H1 (cell line): ENCODE measurements at regions not wholly inside any gene's neighbourhood (a gene's known extent, or its start where the extent isn't known, plus 50 kb on each side); places are given as distances from the start of the nearest gene placed in this dataset.

Source experiments
- CTCF ChIA-PET: fragments of 300-600 bp; sonication (Branson Sonifier 250); formaldehyde crosslinking; loops from one replicate; lab custom pipeline; 2021; ENCODE audit not compliant: partially characterized antibody; lab: Charles Lee
- POLR2A ChIA-PET: fragments of 300-600 bp; sonication (Branson Sonifier 250); formaldehyde crosslinking; loops from one replicate; lab custom pipeline; 2021; ENCODE audit warnings: inconsistent platforms; ENCODE audit not compliant: partially characterized antibody; lab: Charles Lee
- DNase-seq, 2 experiments: peaks; one replicate each; pipeline versions ENCODE4 v3.0.0 to v3.0.0-alpha.2; 2010 to 2022; ENCODE audit warnings: low spot score in 2 of 2, low read depth in 1 of 2, mixed read lengths in 1 of 2
- FAIRE-seq: peaks from 2 replicates; lab custom pipeline; 2011; peaks lifted over from hg19 to GRCh38; lab: Jason Lieb, UNC
- H2AFZ ChIP-seq: 2 replicates; pipeline ENCODE4 v1.8.1; 2012; ENCODE audit warnings: low read length, inconsistent platforms
- H2AK5ac ChIP-seq: 2 replicates; pipeline ENCODE4 v1.6.1; 2013; ENCODE audit warnings: low read depth, low read length
- H2BK120ac ChIP-seq: replicated peaks from 2 replicates; pipeline ENCODE3; 2013; ENCODE audit warnings: low read depth, low read length, inconsistent platforms
- H2BK12ac ChIP-seq: 2 replicates; pipeline ENCODE4 v1.6.1; 2013; ENCODE audit warnings: low read depth, low read length
- H2BK15ac ChIP-seq: 2 replicates; pipeline ENCODE4 v1.6.1; 2013; ENCODE audit warnings: low read length
- H2BK20ac ChIP-seq: 2 replicates; pipeline ENCODE4 v1.6.1; 2013; ENCODE audit warnings: low read length
- H2BK5ac ChIP-seq: 2 replicates; pipeline ENCODE4 v1.6.1; 2013; ENCODE audit warnings: low read depth, low read length
- H3K14ac ChIP-seq: 2 replicates; pipeline ENCODE4 v1.6.1; 2013; ENCODE audit warnings: inconsistent platforms; ENCODE audit not compliant: insufficient read length
- H3K18ac ChIP-seq: 2 replicates; pipeline ENCODE4 v1.6.1; 2013; ENCODE audit warnings: low read length; ENCODE audit errors: extremely low read depth
- H3K23ac ChIP-seq: 2 replicates; pipeline ENCODE4 v1.6.1; 2013; ENCODE audit warnings: inconsistent platforms; ENCODE audit not compliant: insufficient read length
- H3K23me2 ChIP-seq: 2 replicates; pipeline ENCODE4 v1.6.1; 2013; ENCODE audit warnings: low read depth, low read length
- H3K27ac ChIP-seq: 2 replicates; pipeline ENCODE4 v1.6.1; 2011; ENCODE audit warnings: low read depth, low read length, inconsistent platforms
- H3K27me3 ChIP-seq, 4 experiments: replicated peaks in 1 of 4; 1 replicate in 1 of 4; 2 replicates in 3 of 4; pipeline versions ENCODE4 v1.6.1 to v1.8.1; 2011 to 2013; ENCODE audit warnings: low read length in 3 of 4, mild to moderate bottlenecking in 3 of 4, inconsistent platforms in 2 of 4, mixed read lengths in 2 of 4, moderate library complexity in 1 of 4; ENCODE audit not compliant: control insufficient read depth in 3 of 4, insufficient read depth in 3 of 4; ENCODE audit errors: extremely low read depth in 1 of 4
- H3K36me3 ChIP-seq, 4 experiments: 2 replicates each; pipeline versions ENCODE4 v1.6.1 to v1.8.1; 2011 to 2013; ENCODE audit warnings: mild to moderate bottlenecking in 4 of 4, low read length in 3 of 4, moderate library complexity in 2 of 4, control low read depth in 1 of 4, inconsistent platforms in 1 of 4; ENCODE audit not compliant: insufficient read depth in 4 of 4, control insufficient read depth in 2 of 4
- H3K4ac ChIP-seq: replicated peaks from 2 replicates; pipeline ENCODE3; 2013; ENCODE audit warnings: low read length, low read depth, mixed read lengths, inconsistent platforms; ENCODE audit not compliant: insufficient read length
- H3K4me1 ChIP-seq, 4 experiments: replicated peaks in 1 of 4; 1 replicate in 1 of 4; 2 replicates in 3 of 4; pipeline versions ENCODE4 v1.6.1 to v1.8.1; 2011 to 2013; ENCODE audit warnings: low read length in 3 of 4, inconsistent platforms in 2 of 4, mixed read lengths in 1 of 4; ENCODE audit not compliant: insufficient read depth in 4 of 4, control insufficient read depth in 3 of 4
- H3K4me2 ChIP-seq, 2 experiments: 2 replicates each; pipeline versions ENCODE4 v1.6.1 to v1.8.1; 2011 to 2013; ENCODE audit warnings: low read depth in 2 of 2, low read length in 2 of 2, control low read depth in 1 of 2, inconsistent platforms in 1 of 2, mild to moderate bottlenecking in 1 of 2; ENCODE audit not compliant: insufficient read depth in 1 of 2
- H3K4me3 ChIP-seq, 4 experiments: fragments of 200-600, 300-600 bp in 1 of 4; sonication (generic), shearing (Covaris generic), sonication (Bioruptor Twin) in 1 of 4; 2 replicates each; pipeline versions ENCODE4 v1.5.1 to v1.8.1; 2011 to 2016; ENCODE audit warnings: low read length in 4 of 4, low read depth in 3 of 4, control low read depth in 2 of 4, inconsistent platforms in 2 of 4, mild to moderate bottlenecking in 2 of 4, mixed read lengths in 1 of 4, moderate library complexity in 1 of 4; ENCODE audit not compliant: insufficient read depth in 2 of 4; ENCODE audit errors: extremely low read depth in 1 of 4
- H3K56ac ChIP-seq: replicated peaks from 2 replicates; pipeline ENCODE3; 2013; ENCODE audit warnings: low read depth, mild to moderate bottlenecking, mixed read lengths, low read length, inconsistent platforms; ENCODE audit not compliant: insufficient read length
- H3K79me1 ChIP-seq: 2 replicates; pipeline ENCODE4 v1.6.1; 2013; ENCODE audit warnings: low read depth, low read length, control low read depth
- H3K79me2 ChIP-seq, 2 experiments: 2 replicates each; pipeline versions ENCODE4 v1.6.1 to v1.8.1; 2012 to 2013; ENCODE audit warnings: low read length in 2 of 2, mild to moderate bottlenecking in 2 of 2, inconsistent platforms in 1 of 2; ENCODE audit not compliant: insufficient read depth in 2 of 2, control insufficient read depth in 1 of 2
- H3K9ac ChIP-seq, 4 experiments: replicated peaks in 1 of 4; 1 replicate in 1 of 4; 2 replicates in 3 of 4; pipeline versions ENCODE4 v1.6.1 to v1.8.1; 2011 to 2013; ENCODE audit warnings: low read depth in 3 of 4, low read length in 3 of 4, control low read depth in 2 of 4, mild to moderate bottlenecking in 2 of 4, moderate library complexity in 2 of 4, inconsistent platforms in 1 of 4; ENCODE audit errors: extremely low read depth in 1 of 4
- H3K9me3 ChIP-seq, 2 experiments: 2 replicates each; pipeline versions ENCODE4 v1.6.1 to v1.8.1; 2012 to 2013; ENCODE audit warnings: mild to moderate bottlenecking in 2 of 2, moderate library complexity in 2 of 2, control low read depth in 1 of 2, inconsistent platforms in 1 of 2, low read depth in 1 of 2, low read length in 1 of 2, mixed read lengths in 1 of 2; ENCODE audit not compliant: insufficient read depth in 2 of 2
- H4K20me1 ChIP-seq, 2 experiments: replicated peaks in 1 of 2; 2 replicates each; pipeline versions ENCODE3 to v1.8.1; 2011 to 2013; ENCODE audit warnings: inconsistent platforms in 2 of 2, low read length in 2 of 2, mild to moderate bottlenecking in 1 of 2; ENCODE audit not compliant: insufficient read depth in 2 of 2, control insufficient read depth in 1 of 2
- H4K5ac ChIP-seq: 2 replicates; pipeline ENCODE4 v1.6.1; 2013; ENCODE audit warnings: low read length, low read depth, mixed read lengths, inconsistent platforms; ENCODE audit not compliant: insufficient read length
- H4K8ac ChIP-seq: 2 replicates; pipeline ENCODE4 v1.8.0; 2013; ENCODE audit warnings: mild to moderate bottlenecking, moderate library complexity, low read length, inconsistent platforms; ENCODE audit not compliant: insufficient read depth; ENCODE audit errors: extremely low read depth
- H4K91ac ChIP-seq: replicated peaks from 2 replicates; pipeline ENCODE3; 2013; ENCODE audit warnings: low read length, mixed read lengths, inconsistent platforms; ENCODE audit not compliant: insufficient read length
- ASH2L ChIP-seq: fragments of 200-600, 300-600 bp; sonication (generic); IDR thresholded peaks from one replicate; pipeline ENCODE4 v1.7.1; 2017; ENCODE audit warnings: low read length
- E2F6 ChIP-seq: IDR thresholded peaks from 2 replicates; pipeline ENCODE4 v1.6.1; 2012; ENCODE audit warnings: inconsistent platforms
- JUN ChIP-seq: IDR thresholded peaks from 2 replicates; pipeline ENCODE4 v1.6.1; 2011; ENCODE audit warnings: low read depth, mild to moderate bottlenecking, improper control_type of control experiment, low read length
- POU5F1 ChIP-seq: IDR thresholded peaks from 2 replicates; pipeline ENCODE4 v1.6.1; 2011; ENCODE audit warnings: low read depth, mild to moderate bottlenecking, low read length, moderate library complexity
- RFX5 ChIP-seq: IDR thresholded peaks from 2 replicates; pipeline ENCODE4 v1.6.1; 2011; ENCODE audit warnings: low read depth, low read length, improper control_type of control experiment, borderline replicate concordance
- SP1 ChIP-seq: IDR thresholded peaks from 2 replicates; pipeline ENCODE4 v1.6.1; 2011; ENCODE audit warnings: low read depth, low read length
- WGBS, 2 experiments: shearing (Covaris generic) in 1 of 2; methylation state at CpG; one replicate each; pipeline versions ENCODE4 v1.1.6 to v1.1.7; 2013 to 2015; ENCODE audit warnings: low lambda C conversion rate in 2 of 2, mixed read lengths in 2 of 2, inconsistent platforms in 1 of 2, low coverage in 1 of 2, missing lambda C conversion rate in 1 of 2; ENCODE audit not compliant: insufficient replicate concordance in 2 of 2, insufficient coverage in 1 of 2, insufficient read length in 1 of 2; ENCODE audit errors: extremely low coverage in 1 of 2, missing lambda C conversion rate in 1 of 2; 5-methylcytosine and 5-hydroxymethylcytosine counted together
- TF ChIP-seq, protein P1 (sequence below): IDR thresholded peaks from 2 replicates; pipeline ENCODE4 v1.6.1; 2011; ENCODE audit warnings: low read depth, mild to moderate bottlenecking, low read length; ENCODE audit not compliant: insufficient read depth

- Histone ChIP-seq H2BK20ac (no peak overlapping the region), H3K4me2 (no peak overlapping the region), H3K4me1 (peaks cover 0 to 22% (median 12%) of the 10 kb centered on the region in 4 experiments; a peak in 6 of 7 replicates), H3K9me3 (no peaks in the 10 kb centered on the region; a peak in 1 of 4 replicates), H3K4ac (no peak overlapping the region), H3K14ac (no peak overlapping the region), H4K20me1 (peaks cover 0 to 11% of the 10 kb centered on the region in 2 experiments), H2AFZ (no peak overlapping the region), H3K79me2 (no peaks in the 10 kb centered on the region), H2BK5ac (peak overlapping the region; percentile 3; the same call in 1 of the 2 replicates), H3K23me2 (peaks cover 7% of the 10 kb centered on the region; the same call in 1 of the 2 replicates), H2BK120ac (no peak overlapping the region), H3K27ac (no peak overlapping the region), H2BK12ac (no peak overlapping the region), H3K18ac (no peak overlapping the region; the same call in 1 of the 2 replicates), H3K56ac (peak overlapping the region; percentile 99), H3K4me3 (no peak overlapping the region), H3K9ac (no peak overlapping the region), H4K91ac (peak overlapping the region; percentile 66), H3K79me1 (no peaks in the 10 kb centered on the region), H2BK15ac (peak overlapping the region; percentile 49; the same call in 1 of the 2 replicates), H4K8ac (peak overlapping the region; percentile 80; the same call in 1 of the 2 replicates), H3K36me3 (no peaks in the 10 kb centered on the region), H3K23ac (no peak overlapping the region), H4K5ac (no peak overlapping the region), H2AK5ac (peak overlapping the region; percentile 79; the same call in 1 of the 2 replicates), H3K27me3 (peaks cover 0 to 6% (median 2%) of the 10 kb centered on the region in 4 experiments; a peak in 2 of 7 replicates)
- whole genome bisulfite sequencing, 2 experiments: 83% methylated on average over 7 of the region's 8 CpGs; no CpG with 5 or more reads in 1 of the 2 experiments
- CTCF ChIA-PET: interaction anchor here (0.7 kb wide), 1 partner anchor 94 kb away, joined by 3 read pairs; no protein-coding TSS in a partner anchor
- FAIRE-seq: no peak
- TF ChIP-seq, protein P1, sequence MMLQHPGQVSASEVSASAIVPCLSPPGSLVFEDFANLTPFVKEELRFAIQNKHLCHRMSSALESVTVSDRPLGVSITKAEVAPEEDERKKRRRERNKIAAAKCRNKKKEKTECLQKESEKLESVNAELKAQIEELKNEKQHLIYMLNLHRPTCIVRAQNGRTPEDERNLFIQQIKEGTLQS: no peak
- TF ChIP-seq POU5F1 (no peak), ASH2L (no peak), RFX5 (no peak), JUN (no peak), E2F6 (no peak), SP1 (no peak)
- DNase-seq: no peak
- POLR2A ChIA-PET: interaction anchor here (1.1 kb wide), 1 partner anchor 155 kb away, joined by 5 read pairs; no protein-coding TSS in a partner anchor
Measured at GRCh38 chr2:121134728-121135127, 150.3 kb downstream of the TFCP2L1 start.
